ENCODE measurements at regions not wholly inside any gene's neighbourhood (a gene's known extent, or its start where the extent isn't known, plus 50 kb on each side); places are given as distances from the start of the nearest gene placed in this dataset.

DNA sequence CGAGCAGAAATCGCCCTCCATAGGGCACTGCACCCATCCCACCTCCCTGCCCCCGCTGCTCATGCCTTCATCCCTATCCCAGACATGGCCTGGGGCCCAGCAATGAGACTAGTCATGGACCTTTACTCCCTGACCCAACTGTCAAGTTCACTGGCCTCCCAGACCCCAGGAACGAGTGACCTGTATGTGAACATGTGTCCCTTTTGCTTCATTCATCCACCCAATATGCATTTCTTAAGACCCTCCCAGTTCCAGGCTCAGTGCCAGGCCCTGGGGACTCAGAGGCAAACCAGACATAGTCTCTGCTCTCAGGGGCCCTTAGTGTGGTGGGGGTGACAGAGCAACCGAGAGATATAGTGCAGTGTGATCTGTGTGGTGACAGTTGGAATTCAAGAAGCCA lies 67.0 kb downstream of the EFNB1 start:
- TF ChIP-seq POLR2A (IDR thresholded peaks at IDR 0.05): no peak
- TF ChIP-seq, protein P1, sequence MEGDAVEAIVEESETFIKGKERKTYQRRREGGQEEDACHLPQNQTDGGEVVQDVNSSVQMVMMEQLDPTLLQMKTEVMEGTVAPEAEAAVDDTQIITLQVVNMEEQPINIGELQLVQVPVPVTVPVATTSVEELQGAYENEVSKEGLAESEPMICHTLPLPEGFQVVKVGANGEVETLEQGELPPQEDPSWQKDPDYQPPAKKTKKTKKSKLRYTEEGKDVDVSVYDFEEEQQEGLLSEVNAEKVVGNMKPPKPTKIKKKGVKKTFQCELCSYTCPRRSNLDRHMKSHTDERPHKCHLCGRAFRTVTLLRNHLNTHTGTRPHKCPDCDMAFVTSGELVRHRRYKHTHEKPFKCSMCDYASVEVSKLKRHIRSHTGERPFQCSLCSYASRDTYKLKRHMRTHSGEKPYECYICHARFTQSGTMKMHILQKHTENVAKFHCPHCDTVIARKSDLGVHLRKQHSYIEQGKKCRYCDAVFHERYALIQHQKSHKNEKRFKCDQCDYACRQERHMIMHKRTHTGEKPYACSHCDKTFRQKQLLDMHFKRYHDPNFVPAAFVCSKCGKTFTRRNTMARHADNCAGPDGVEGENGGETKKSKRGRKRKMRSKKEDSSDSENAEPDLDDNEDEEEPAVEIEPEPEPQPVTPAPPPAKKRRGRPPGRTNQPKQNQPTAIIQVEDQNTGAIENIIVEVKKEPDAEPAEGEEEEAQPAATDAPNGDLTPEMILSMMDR (IDR thresholded peaks at IDR 0.05): no peak
